ENCODE measurements at regions not wholly inside any gene's neighbourhood (a gene's known extent, or its start where the extent isn't known, plus 50 kb on each side); places are given as distances from the start of the nearest gene placed in this dataset.
"Not testable (repeated sequence)": the region's sequence is repeated elsewhere in the genome, so short reads cannot be mapped to it uniquely, and the experiment has no call there.

DNA sequence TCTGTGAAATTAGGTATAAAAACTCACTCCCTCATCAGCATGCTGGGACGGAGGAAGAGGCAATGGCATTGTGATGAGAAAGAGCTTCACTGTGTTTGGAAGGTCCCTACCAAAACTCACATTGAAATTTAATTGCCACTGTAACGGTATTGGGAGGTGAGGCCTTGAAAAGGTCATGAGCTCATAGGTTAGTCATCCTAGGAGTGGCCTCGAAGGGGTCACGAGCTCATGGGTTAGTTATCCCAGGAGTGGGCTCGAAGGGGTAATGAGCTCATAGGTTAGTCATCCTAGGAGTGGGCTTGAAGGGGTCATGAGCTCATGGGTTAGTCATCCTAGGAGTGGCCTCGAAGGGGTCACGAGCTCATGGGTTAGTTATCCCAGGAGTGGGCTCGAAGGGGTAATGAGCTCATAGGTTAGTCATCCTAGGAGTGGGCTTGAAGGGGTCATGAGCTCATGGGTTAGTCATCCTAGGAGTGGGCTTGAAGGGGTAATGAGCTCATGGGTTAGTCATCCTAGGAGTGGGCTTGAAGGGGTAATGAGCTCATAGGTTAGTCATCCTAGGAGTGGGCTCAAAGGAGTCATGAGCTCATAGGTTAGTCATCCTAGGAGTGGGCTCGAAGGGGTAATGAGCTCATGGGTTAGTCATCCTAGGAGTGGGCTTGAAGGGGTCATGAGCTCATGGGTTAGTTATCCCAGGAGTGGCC, 582.7 kb downstream of the GLRX3 start:
- H3K27me3 Mint-ChIP-seq; H3K36me3 ChIP-seq (ENCODE audit: control insufficient read depth in 2 of 2, extremely low read depth in 1 of 2, insufficient read depth in 1 of 2, low read length in 1 of 2); H3K4me1 ChIP-seq (ENCODE audit: control insufficient read depth in 1 of 2, extremely low read depth in 1 of 2, insufficient read depth in 2 of 2, low read length in 2 of 2); H3K27ac Mint-ChIP-seq; H3K27ac ChIP-seq (ENCODE audit: low read length); H3K36me3 Mint-ChIP-seq; ATAC-seq (replicated peaks in 1 of 4); H3K4me3 ChIP-seq (ENCODE audit: control insufficient read depth in 1 of 2, extremely low read depth in 1 of 2, low read length in 1 of 2); H3K9me3 Mint-ChIP-seq; H3K27me3 ChIP-seq (replicated peaks in 1 of 2; ENCODE audit: control insufficient read depth in 2 of 2, extremely low read depth in 1 of 2, insufficient read depth in 2 of 2, low read length in 1 of 2); DNase-seq; H3K9me3 ChIP-seq; H3K4me3 Mint-ChIP-seq; POLR2A ChIA-PET; H3K4me1 Mint-ChIP-seq: not testable (repeated sequence)
- CTCF ChIA-PET = interaction anchor here in 1 of 2 donors (0.7 kb wide), 1 partner anchor 1069 kb away, joined by 5 read pairs; no protein-coding TSS in a partner anchor
- WGBS (ENCODE audit: insufficient coverage) = 60% methylated on average over 1 of the region's 9 CpGs

DNA sequence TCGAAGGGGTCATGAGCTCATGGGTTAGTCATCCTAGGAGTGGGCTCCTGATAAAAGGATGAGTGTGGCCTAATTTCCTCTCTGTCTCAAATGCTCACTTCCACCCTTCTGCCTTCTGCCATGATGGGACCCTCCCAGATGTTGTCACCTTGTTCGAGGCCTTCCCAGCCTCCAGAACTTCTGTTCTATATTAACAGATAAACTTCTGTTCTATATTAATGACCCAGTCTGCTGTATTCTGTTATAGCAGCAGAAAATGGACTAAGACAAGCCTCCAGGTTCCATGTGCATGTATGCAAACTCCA, 583.2 kb downstream of the GLRX3 start:
- WGBS (ENCODE audit: insufficient coverage) = 71% methylated on average over 1 of the region's 2 CpGs
- Histone ChIP-seq H3K4me1 (ENCODE audit: control insufficient read depth in 1 of 2, extremely low read depth in 1 of 2, insufficient read depth in 2 of 2, low read length in 2 of 2) (no peaks in the 10 kb centered on the region), H3K27me3 (replicated peaks in 1 of 2; ENCODE audit: control insufficient read depth in 2 of 2, extremely low read depth in 1 of 2, insufficient read depth in 2 of 2, low read length in 1 of 2) (peaks cover 0 to 6% of the 10 kb centered on the region in 2 experiments), H3K27ac (ENCODE audit: low read length) (no peak overlapping the region), H3K9me3 (no peaks in the 10 kb centered on the region), H3K4me3 (ENCODE audit: control insufficient read depth in 1 of 2, extremely low read depth in 1 of 2, low read length in 1 of 2) (no peak overlapping the region), H3K36me3 (ENCODE audit: control insufficient read depth in 2 of 2, extremely low read depth in 1 of 2, insufficient read depth in 1 of 2, low read length in 1 of 2) (no peaks in the 10 kb centered on the region)
- DNase-seq = no peak
- Mint-ChIP-seq H3K27me3 (no peaks in the 10 kb centered on the region), H3K4me3 (no peak overlapping the region), H3K4me1 (no peaks in the 10 kb centered on the region), H3K9me3 (no peaks in the 10 kb centered on the region), H3K36me3 (no peaks in the 10 kb centered on the region), H3K27ac (no peak overlapping the region)
- POLR2A ChIA-PET = no interaction called here
- ATAC-seq (replicated peaks in 1 of 4) = no peak
- CTCF ChIA-PET = interaction anchor here in 1 of 2 donors (0.7 kb wide), 1 partner anchor 1069 kb away, joined by 5 read pairs; no protein-coding TSS in a partner anchor

DNA sequence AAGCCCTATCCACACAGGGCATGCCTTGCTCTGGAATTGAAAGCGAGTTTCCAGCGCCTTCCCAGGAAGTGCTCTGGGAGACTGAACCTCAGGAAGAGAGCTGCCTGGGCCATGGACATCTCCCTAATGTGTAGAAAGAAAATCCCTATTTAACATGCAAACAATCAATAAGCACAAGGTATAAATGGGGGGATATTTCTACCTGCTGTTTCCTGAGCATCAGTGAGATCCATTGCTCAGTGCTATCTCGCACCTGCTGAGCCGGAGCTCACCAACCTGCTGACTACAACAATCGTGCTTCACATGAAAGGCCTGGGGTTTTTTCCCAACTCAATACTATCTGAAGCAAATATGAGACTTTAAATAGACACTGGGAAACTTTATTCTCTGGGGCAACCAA, 584.0 kb downstream of the GLRX3 start:
- Histone ChIP-seq H3K36me3 (ENCODE audit: control insufficient read depth in 2 of 2, extremely low read depth in 1 of 2, insufficient read depth in 1 of 2, low read length in 1 of 2) (no peaks in the 10 kb centered on the region), H3K4me3 (ENCODE audit: control insufficient read depth in 1 of 2, extremely low read depth in 1 of 2, low read length in 1 of 2) (no peak overlapping the region), H3K4me1 (ENCODE audit: control insufficient read depth in 1 of 2, extremely low read depth in 1 of 2, insufficient read depth in 2 of 2, low read length in 2 of 2) (no peaks in the 10 kb centered on the region), H3K27ac (ENCODE audit: low read length) (no peak overlapping the region), H3K27me3 (replicated peaks in 1 of 2; ENCODE audit: control insufficient read depth in 2 of 2, extremely low read depth in 1 of 2, insufficient read depth in 2 of 2, low read length in 1 of 2) (peaks cover 0 to 9% of the 10 kb centered on the region in 2 experiments), H3K9me3 (no peaks in the 10 kb centered on the region)
- H3K27ac Mint-ChIP-seq = no peak overlapping the region
- 96% methylated on average over 3 of the region's 5 CpGs for WGBS (ENCODE audit: insufficient coverage)
- no peaks in the 10 kb centered on the region for H3K4me1 Mint-ChIP-seq
- H3K27me3 Mint-ChIP-seq = no peaks in the 10 kb centered on the region
- no peak for DNase-seq
- ATAC-seq (replicated peaks in 1 of 4) = no peak
- POLR2A ChIA-PET = no interaction called here
- no peaks in the 10 kb centered on the region for H3K9me3 Mint-ChIP-seq
- no peaks in the 10 kb centered on the region for H3K36me3 Mint-ChIP-seq
- no peak overlapping the region for H3K4me3 Mint-ChIP-seq
- CTCF ChIA-PET = no interaction called here

DNA sequence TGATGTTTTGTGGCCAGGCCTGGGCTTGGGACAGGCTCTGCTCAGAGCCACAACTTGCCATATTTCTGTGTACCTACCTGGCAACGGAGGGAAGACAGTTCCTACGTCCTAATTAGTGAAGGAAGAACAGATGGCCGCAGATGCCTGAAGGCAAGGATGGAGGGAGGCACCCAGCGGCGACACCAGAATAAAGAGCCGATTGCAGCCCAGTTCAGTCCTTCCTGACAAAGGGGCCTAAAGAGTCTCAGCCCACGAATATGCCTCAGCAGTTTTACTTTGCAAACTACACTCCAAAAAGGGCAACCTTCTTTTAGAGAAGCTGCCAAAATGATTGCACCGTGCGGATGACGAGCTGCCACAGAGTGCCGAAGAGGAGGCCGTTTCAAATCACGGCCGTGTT, 585.8 kb downstream of the GLRX3 start:
- peaks cover 0 to 9% of the 10 kb centered on the region in 2 experiments for H3K27me3 ChIP-seq (replicated peaks in 1 of 2; ENCODE audit: control insufficient read depth in 2 of 2, extremely low read depth in 1 of 2, insufficient read depth in 2 of 2, low read length in 1 of 2)
- Mint-ChIP-seq H3K36me3 (no peaks in the 10 kb centered on the region), H3K27me3 (peaks cover 0 to 6% of the 10 kb centered on the region in 2 donors), H3K4me3 (no peak overlapping the region), H3K27ac (no peak overlapping the region), H3K4me1 (no peaks in the 10 kb centered on the region), H3K9me3 (no peaks in the 10 kb centered on the region)
- H3K9me3 ChIP-seq = no peaks in the 10 kb centered on the region
- H3K27ac ChIP-seq (ENCODE audit: low read length) = no peak overlapping the region
- POLR2A ChIA-PET = no interaction called here
- no peak overlapping the region for H3K4me3 ChIP-seq (ENCODE audit: control insufficient read depth in 1 of 2, extremely low read depth in 1 of 2, low read length in 1 of 2)
- no peaks in the 10 kb centered on the region for H3K36me3 ChIP-seq (ENCODE audit: control insufficient read depth in 2 of 2, extremely low read depth in 1 of 2, insufficient read depth in 1 of 2, low read length in 1 of 2)
- ATAC-seq (replicated peaks in 1 of 4) (no peak), DNase-seq (no peak)
- WGBS (ENCODE audit: insufficient coverage) = 78% methylated on average over 11 of the region's 14 CpGs
- no peaks in the 10 kb centered on the region for H3K4me1 ChIP-seq (ENCODE audit: control insufficient read depth in 1 of 2, extremely low read depth in 1 of 2, insufficient read depth in 2 of 2, low read length in 2 of 2)
- CTCF ChIA-PET = no interaction called here

DNA sequence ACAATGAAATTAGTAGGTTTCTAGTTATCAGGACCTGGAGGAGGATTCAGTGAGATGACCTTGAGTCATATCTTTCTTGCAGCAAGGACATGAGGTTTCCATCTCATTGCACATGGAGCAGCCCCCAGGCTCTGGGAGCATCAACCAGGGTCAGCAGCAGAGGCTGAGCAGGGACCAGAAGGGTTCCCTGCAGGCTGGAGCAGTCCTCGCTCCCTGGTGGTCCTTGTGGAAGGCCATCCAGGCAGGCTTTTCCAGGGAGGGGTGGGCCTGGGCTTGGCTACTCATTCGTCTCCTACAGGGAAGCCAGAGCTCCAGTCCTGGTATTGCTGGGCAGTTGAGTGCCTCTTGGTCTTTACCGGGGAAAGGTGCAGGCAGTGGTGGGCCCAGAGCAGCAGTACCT, 587.5 kb downstream of the GLRX3 start:
- POLR2A ChIA-PET = no interaction called here
- CTCF ChIA-PET = no interaction called here
- no peak overlapping the region for H3K4me3 Mint-ChIP-seq
- H3K4me1 ChIP-seq (ENCODE audit: control insufficient read depth in 1 of 2, extremely low read depth in 1 of 2, insufficient read depth in 2 of 2, low read length in 2 of 2) = no peaks in the 10 kb centered on the region
- no peak overlapping the region for H3K27ac ChIP-seq (ENCODE audit: low read length)
- peaks cover 0 to 17% of the 10 kb centered on the region in 2 experiments for H3K27me3 ChIP-seq (replicated peaks in 1 of 2; ENCODE audit: control insufficient read depth in 2 of 2, extremely low read depth in 1 of 2, insufficient read depth in 2 of 2, low read length in 1 of 2)
- DNase-seq = no peak
- no peaks in the 10 kb centered on the region for H3K9me3 Mint-ChIP-seq
- no peak overlapping the region for H3K27ac Mint-ChIP-seq
- H3K27me3 Mint-ChIP-seq = peaks cover 0 to 9% of the 10 kb centered on the region in 2 donors
- H3K36me3 Mint-ChIP-seq = no peaks in the 10 kb centered on the region
- H3K4me3 ChIP-seq (ENCODE audit: control insufficient read depth in 1 of 2, extremely low read depth in 1 of 2, low read length in 1 of 2) = no peak overlapping the region
- no peaks in the 10 kb centered on the region for H3K9me3 ChIP-seq
- 54% methylated on average over 2 of the region's 3 CpGs for WGBS (ENCODE audit: insufficient coverage)
- ATAC-seq (replicated peaks in 1 of 4) = no peak
- H3K4me1 Mint-ChIP-seq = no peaks in the 10 kb centered on the region
- H3K36me3 ChIP-seq (ENCODE audit: control insufficient read depth in 2 of 2, extremely low read depth in 1 of 2, insufficient read depth in 1 of 2, low read length in 1 of 2) = no peaks in the 10 kb centered on the region

DNA sequence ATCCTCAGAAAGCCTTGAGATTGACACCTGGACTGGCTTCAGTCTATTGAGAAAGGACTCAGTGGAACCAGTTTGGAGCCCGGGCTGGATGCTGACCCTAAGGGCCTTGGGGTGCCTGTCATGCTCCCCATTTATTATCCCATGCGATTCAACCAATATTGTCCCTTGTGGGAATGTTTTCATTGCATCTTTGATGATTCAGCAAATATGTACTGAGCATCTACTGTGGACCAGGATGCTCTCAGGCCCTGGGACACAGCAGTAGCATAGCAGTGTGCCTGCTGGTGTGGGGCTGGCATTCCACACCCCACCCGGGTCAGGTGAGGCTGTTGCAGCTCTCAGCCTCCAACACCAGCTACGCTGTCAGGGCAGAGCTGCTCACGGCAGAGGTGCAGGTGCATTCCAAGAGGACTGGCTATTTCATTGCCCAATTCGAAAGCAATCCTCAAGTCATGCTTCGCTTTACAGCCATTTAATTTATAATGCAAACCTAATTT, 586.0 kb downstream of the TCERG1L start:
- H3K4me1 ChIP-seq (ENCODE audit: control insufficient read depth in 1 of 2, extremely low read depth in 1 of 2, insufficient read depth in 2 of 2, low read length in 2 of 2) = no peaks in the 10 kb centered on the region
- Mint-ChIP-seq H3K9me3 (no peaks in the 10 kb centered on the region), H3K4me1 (no peaks in the 10 kb centered on the region), H3K36me3 (no peaks in the 10 kb centered on the region), H3K27me3 (peaks cover 0 to 9% of the 10 kb centered on the region in 2 donors), H3K4me3 (no peak overlapping the region), H3K27ac (no peak overlapping the region)
- DNase-seq = no peak
- H3K36me3 ChIP-seq (ENCODE audit: control insufficient read depth in 2 of 2, extremely low read depth in 1 of 2, insufficient read depth in 1 of 2, low read length in 1 of 2) = no peaks in the 10 kb centered on the region
- H3K4me3 ChIP-seq (ENCODE audit: control insufficient read depth in 1 of 2, extremely low read depth in 1 of 2, low read length in 1 of 2) = no peak overlapping the region
- ChIA-PET CTCF (no interaction called here), POLR2A (no interaction called here)
- no peaks in the 10 kb centered on the region for H3K9me3 ChIP-seq
- H3K27ac ChIP-seq (ENCODE audit: low read length) = no peak overlapping the region
- ATAC-seq (replicated peaks in 1 of 4) = no peak
- peaks cover 0 to 17% of the 10 kb centered on the region in 2 experiments for H3K27me3 ChIP-seq (replicated peaks in 1 of 2; ENCODE audit: control insufficient read depth in 2 of 2, extremely low read depth in 1 of 2, insufficient read depth in 2 of 2, low read length in 1 of 2)
- 85% methylated on average over 4 of the region's 7 CpGs for WGBS (ENCODE audit: insufficient coverage)

Data from T-cell (primary cell).